Gastroesophageal sphincter (tissue), 3 donors: ENCODE measurements at regions not wholly inside any gene's neighbourhood (a gene's known extent, or its start where the extent isn't known, plus 50 kb on each side); places are given as distances from the start of the nearest gene placed in this dataset.

Experiments
- POLR2A ChIP-seq, 2 donors: fragments of 450-650 bp; IDR thresholded peaks; one replicate each; pipeline ENCODE4 v1.6.1; 2017; ENCODE audit warnings: antibody characterized with exemption in 2 of 2, mild to moderate bottlenecking in 2 of 2, moderate library complexity in 1 of 2
- POLR2AphosphoS5 ChIP-seq: sonication (generic); formaldehyde crosslinking; IDR thresholded peaks from one replicate; pipeline ENCODE4 v1.6.1; 2017; ENCODE audit warnings: antibody characterized with exemption
- TF ChIP-seq, protein P1 (sequence below), 4 experiments: fragments of 200-600 bp in 2 of 4; fragments of 450-650 bp in 2 of 4; sonication (generic) in 1 of 4; IDR thresholded peaks; one replicate each; pipeline ENCODE4 v1.5.1; 2017 to 2019; ENCODE audit warnings: antibody characterized with exemption in 4 of 4, mild to moderate bottlenecking in 2 of 4, moderate library complexity in 2 of 4

GRCh38 chr14:55813630-55814029 is 233.6 kb downstream of the KTN1 start:
- TF ChIP-seq, protein P1, sequence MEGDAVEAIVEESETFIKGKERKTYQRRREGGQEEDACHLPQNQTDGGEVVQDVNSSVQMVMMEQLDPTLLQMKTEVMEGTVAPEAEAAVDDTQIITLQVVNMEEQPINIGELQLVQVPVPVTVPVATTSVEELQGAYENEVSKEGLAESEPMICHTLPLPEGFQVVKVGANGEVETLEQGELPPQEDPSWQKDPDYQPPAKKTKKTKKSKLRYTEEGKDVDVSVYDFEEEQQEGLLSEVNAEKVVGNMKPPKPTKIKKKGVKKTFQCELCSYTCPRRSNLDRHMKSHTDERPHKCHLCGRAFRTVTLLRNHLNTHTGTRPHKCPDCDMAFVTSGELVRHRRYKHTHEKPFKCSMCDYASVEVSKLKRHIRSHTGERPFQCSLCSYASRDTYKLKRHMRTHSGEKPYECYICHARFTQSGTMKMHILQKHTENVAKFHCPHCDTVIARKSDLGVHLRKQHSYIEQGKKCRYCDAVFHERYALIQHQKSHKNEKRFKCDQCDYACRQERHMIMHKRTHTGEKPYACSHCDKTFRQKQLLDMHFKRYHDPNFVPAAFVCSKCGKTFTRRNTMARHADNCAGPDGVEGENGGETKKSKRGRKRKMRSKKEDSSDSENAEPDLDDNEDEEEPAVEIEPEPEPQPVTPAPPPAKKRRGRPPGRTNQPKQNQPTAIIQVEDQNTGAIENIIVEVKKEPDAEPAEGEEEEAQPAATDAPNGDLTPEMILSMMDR (IDR thresholded peaks at IDR 0.05), result no peak
- no peak for TF ChIP-seq POLR2A (IDR thresholded peaks at IDR 0.05)
- TF ChIP-seq POLR2AphosphoS5, result no peak
